RKO (cell line): ENCODE measurements at regions not wholly inside any gene's neighbourhood (a gene's known extent, or its start where the extent isn't known, plus 50 kb on each side); places are given as distances from the start of the nearest gene placed in this dataset.

Experiments
- DNase-seq: peaks from one replicate; pipeline ENCODE4 v3.0.0-alpha.2; 2016; ENCODE audit warnings: low spot score

DNA sequence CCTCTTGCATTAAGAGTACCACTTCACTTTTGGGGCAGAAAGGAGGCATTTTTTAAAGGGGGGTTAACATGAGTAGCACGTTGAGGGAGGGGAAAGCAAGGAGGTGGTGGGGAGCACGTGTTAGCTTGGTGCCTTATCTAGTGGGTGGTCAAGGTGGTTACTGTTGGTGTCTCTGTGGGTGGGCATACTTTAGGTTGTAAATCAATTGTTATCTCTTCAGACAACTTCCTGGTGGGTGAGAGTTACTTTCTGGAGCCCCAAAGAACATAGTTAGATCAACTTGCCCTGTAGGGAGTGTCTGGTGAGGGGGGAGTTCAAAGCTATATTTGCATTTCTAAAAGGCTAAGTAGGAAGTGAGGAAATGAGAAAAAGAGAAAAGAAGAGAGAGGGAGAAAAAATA, 297.7 kb upstream of the CLNK start:
- DNase-seq = no peak

DNA sequence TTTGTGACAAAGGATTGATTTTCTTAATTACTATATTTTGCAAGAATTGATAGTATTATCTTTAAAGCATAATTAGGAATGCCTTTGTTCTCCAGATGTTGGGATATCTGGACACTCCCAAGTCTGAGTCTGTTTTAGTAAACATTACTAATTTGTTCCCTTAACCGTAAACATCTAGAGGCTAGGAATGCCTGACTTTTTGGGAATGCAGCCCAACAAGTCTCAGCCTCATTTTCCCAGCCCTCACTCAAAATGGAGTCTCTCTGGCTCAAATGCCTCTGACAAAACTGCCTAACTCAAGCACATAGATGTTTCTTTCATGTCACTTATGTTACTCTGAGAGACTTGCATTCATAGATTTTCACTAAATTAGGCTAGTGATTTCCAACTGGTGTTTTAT, 297.0 kb upstream of the CLNK start:
- DNase-seq = no peak

DNA sequence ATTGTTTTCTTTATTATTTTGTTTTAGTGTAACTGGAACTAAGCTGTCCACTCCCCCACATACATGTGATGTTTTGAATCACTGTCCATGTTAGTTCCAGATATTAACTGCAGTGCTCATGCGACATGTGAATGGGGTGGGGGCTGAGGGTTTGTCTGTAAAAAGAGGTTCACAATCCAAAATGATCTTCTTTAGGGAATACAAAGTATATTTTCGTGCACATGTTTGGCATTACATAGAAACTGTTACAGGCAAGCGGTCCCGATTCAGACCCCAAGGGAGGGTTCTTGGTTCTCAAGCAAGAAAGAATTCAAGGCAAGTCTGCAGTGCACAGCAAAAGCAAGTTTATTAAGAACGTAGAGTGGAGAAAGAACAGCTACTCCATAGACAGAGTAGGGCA, 296.5 kb upstream of the CLNK start:
- DNase-seq = no peak

DNA sequence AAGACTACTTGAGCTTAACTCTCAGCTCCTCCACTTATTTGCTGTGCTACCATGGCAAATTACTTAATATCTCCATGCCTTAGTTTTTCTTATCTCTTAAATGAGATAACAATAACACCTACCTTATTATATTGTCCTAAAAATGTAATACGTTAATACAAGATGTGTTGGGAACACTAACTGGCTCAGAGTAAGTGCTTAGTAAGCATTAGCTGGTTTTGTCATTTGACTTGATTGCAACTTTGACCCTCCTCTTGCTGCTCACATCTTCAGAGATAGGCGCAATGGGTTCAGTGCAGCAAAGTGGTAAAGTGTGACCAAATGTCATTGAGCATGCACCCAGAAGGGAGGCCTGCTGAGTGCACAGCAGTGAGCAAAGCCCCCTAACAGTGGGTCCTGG, 294.5 kb upstream of the CLNK start:
- no peak for DNase-seq

DNA sequence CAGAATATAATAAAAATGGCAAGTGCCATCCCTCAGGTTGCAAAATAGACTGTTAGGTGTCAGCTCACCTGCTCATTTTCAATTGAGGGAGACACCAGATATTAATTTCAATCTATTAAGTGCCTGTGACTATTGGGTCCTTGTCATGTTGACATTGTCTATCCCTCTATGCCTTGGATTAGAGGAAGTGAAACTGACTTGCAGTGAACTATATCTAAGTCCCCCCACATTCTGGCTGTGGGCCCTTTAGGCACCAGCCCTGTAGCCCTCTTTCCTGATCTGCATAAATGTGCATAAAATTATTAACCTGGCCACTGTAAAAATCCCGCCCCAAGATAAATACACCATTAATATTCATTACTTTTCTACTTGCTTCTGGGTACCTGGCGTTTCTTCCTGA, 293.0 kb upstream of the CLNK start:
- DNase-seq = no peak

DNA sequence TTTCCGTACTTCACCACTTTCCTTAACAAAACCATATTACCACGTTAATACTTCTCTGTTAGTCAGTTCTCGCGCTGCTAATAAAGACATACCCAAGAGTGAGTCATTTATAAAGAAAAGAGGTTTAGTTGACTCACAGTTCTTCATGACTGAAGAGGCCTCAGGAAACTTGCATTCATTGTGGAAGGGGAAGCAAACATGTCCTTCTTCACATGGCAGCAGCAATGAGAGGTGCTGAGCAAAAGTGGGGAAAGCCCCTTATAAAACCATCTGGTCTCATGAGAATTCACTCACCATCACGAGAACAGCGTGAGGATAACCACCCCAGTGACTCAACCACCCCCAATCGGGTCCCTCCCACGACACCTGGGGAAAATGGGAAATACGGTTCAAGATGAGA, 289.8 kb upstream of the CLNK start:
- DNase-seq = no peak

DNA sequence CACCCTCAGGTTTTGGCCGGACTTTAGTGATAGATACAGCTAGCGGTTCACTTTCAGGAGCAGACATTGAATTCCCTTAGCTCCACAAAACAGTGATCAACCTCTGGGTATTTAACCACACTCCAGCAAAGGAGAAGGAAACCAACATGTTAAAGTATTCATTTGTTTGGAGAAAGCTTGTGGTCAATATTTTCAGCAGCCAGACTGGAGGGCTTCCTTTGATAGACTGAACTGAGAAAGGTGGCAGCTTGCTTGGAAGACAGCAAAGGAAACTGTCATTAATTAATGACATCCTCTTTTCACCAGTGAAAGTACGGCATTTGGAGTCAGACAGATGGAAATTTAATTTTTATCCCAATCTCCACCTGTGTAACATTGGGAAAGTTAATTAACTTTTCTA, 289.1 kb upstream of the CLNK start:
- DNase-seq = no peak

DNA sequence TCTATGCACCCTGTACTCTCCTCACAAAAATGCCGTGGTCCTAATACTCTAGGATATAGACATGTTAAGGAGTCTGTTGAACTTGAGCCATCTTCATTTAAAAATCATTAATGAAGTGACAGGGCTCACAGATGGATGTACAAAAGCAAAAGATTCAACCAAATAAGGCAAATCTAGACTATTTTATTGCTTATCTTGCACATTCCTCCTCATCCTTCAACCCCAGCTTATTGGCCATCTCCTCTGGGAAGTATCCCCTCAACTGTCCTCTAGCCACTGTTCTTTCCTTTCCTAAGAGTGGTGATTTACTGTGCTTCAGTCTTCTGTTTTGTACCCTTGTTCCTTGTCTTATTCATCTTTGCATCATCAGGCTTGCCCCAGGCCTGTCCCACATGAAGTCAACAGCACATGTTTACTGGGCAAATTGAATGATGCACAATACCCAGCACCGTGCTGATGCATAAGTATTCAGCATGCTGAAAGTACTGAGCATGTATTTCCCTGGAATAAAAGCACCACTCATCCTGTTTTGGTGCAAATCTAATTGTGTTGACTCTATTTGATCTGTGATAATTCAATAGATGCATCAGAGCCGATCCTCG, 287.3 kb upstream of the CLNK start:
- DNase-seq = no peak

DNA sequence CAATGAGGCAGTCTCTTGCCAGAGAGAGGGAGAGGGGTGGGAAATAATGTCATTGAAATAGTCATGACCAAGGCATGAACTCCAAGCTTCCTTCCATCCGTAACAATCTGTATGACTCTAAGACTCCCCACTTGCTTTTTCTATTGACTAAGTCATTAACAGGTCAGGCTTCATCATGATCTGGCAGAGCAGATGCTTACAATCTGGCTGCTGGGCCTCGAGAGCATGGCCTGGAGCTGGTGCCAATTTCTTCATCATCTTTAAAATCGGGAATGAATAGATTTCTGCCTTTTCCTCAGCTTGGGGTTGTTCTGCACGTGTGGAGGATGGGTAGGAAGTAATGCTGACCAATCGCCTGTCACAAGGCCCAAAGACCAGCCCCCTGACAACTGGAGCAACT, 280.6 kb upstream of the CLNK start:
- no peak for DNase-seq

DNA sequence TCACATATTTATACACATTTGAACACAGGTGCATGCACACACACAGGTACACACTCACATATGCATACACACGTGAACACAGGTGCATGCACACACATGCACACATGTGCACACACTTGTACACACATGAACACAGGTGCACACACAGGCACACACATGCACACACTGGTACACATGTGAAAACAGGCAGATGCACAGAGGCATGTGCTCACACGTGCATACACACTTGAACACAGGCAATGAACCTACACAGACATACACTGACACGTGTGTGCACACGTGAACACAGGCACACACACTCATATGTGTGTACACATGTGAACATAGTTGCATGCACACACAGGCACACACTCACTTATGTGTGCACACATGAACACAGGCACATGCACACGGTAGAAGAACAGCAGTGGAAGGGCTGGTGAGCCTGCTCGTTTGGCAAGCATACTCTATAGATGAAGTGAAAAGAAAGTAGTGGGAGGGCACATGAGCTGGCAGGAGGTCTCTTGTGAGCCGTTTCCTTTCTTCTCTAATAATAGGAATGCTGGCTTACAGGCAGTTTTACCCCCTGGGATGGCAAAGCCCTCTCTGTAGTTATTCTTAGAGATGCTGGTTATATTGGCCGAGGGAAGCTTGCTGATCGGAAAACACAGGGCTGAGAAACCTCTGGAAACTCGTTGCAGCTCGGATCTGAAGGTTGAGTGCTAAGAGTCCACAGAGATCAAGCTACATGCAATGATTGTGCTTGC, 279.6 kb upstream of the CLNK start:
- no peak for DNase-seq

DNA sequence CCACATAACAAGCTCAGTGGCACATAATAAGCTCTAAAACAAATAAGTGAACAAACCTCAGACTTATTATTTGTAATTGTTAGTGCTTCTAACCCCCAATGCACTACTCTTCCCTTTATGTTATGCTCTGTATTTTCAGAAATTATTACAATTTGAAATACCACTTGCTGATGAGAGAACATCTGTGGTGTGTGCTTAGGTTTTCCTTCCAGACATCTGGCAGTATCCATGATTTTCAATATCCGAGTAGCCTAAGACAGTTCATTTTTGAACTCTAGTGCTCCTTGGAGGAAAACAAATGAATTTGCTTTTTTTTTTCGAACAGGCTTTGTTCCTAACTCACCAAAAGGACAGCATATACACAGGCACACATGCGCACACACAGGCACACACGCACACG, 278.7 kb upstream of the CLNK start:
- DNase-seq = no peak

DNA sequence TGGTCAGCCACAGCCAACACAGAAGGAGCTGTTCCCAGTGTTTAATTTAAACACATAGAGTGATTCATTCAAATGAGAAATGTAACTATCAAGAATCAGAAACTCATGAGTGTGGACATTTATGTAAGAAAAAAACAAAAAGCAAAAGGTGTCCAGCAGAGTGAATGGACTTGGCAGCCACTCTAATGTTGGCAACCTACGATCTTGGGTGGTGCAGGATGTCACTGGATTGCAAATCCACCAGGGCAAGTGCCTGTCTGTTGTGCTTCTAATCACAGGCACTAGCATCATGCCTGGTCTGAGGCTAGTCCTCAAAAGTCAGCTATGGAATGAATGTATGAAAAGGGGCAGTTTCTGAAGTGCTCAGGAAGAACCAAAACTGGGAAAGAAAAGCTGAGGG, 277.7 kb upstream of the CLNK start:
- DNase-seq = no peak

DNA sequence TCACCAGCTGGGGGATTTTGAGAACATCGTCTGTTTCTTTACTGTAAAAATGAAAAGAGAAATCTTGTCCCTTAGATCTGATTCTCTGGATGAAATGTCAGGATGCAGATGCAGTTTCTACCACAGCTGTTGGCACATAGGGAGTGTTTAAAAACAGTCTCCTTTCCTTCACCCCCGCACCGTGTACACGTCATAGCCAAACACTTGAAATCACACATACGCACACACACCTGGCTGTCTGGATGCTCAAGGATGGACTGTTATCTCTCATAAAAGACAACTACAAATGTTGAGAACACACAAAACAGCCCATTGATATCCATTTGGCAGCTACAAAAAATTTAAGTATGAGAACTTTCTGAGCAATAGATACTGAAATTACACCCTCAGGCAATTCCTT, 275.8 kb upstream of the CLNK start:
- no peak for DNase-seq

DNA sequence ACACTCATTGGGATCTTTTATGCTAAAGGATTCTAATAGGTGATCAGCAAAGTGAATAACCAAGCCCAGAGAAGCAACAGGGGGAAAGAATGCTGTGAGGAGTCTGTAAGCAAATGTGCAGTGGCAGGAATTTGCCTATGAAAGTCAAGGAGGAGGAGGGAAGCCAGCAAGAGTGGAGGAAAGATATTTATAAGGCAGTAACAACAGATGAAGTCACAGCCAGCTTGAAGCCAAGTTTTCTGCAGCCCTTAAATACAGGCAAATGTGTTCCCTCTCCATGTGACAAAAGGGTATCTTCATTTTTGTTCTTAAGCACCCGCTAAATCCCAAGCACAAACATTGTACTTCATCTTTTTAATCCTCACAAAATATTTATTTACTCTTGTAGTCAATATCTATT, 275.0 kb upstream of the CLNK start:
- no peak for DNase-seq

DNA sequence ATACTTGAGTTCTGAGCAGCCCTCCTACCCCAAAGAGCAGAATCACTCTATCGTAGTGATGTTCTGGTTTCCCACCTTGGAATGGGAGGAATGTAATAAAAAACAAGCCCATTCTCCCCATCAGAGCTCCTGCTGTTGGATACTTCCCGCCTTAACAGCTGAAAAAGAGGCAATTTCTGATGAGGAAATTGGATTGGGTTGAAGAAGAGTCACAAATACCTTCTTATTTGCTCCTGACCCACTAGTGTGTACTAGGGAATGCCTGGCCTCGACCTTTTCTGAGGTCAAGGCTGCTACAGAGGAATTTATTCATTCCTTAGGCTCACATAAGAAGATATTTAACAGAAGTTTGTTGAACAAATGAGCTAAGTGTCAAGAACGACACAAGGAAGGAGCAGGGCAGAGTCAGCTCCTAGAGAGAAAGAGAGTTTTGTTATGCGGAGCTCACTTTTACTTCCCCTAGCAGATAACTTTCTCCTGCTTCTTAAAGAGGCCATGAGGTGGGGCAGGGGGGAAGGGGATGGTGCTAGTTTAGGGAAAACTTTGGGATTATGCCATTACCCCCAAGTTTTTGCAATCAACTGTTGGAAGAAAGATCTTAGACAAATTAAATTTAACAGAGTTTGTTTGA, 273.8 kb upstream of the CLNK start:
- no peak for DNase-seq

DNA sequence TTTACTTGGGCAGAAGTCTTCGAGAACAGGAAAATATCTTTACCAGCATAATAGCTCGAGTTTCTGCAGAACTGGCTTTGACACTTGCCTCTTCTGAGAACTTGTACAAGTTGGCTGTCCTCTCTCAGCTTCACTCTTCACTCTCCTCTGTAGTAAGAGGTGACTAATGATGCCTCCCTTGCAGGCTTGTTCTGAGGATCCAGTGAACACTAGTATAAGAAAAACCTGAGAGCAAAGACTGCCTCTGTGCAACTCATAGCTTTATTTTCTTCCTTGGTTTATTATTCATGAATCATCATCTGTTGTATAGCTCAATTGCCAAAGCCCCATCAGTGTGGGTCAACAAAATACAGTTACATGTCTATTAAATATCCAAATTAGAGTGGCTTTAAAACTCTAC, 266.7 kb upstream of the CLNK start:
- no peak for DNase-seq

DNA sequence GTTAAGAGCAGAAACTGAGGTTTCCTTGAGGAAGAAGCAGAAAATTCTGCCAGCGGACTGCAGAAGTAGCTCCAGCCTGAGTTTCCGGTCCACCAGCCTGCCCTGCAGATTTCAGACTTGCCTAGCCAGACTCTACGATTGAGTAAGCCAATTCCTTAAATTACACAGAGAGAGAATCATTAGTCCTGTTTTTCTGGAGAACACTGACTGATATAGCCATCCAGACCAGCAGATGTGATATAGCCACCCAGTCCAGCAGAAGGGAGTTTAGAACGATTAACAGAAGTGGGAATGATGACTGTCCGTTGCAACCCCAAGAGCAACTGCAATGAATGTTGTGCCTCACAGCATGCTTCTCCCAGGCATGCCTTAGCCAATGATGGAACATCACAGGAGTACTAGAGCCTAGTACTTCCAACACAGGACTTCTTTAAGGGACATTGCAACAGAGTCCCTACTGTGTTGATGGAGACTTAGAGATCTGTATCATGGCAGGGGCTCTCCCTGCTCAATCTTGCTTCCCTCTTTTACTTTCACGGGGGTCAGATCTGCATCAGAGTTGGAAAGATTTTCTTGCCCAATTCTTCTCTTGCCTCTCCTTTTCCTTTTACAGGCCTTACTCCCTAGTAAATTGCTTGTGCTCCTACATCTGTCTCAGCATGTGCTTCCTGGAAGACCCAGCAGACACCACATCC, 264.6 kb upstream of the CLNK start:
- DNase-seq = no peak

DNA sequence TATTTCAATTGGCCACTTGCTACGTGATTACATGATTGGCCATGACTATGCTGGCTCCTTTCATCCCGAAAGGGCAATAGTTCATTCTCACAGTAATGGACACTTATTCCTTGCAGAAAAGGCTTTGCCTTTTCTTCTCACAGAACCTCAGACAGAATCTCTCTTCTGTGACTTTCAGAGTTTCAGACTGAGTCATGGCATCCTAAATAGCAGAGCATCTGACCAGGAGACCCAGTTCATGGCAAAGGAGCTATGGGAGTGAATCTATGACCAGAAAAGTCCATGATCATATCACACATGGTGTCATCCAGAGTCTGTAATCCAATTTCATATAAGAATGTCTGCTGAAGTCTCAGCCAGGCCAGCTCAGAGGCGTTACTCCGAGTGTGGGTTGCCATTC, 263.3 kb upstream of the CLNK start:
- no peak for DNase-seq

DNA sequence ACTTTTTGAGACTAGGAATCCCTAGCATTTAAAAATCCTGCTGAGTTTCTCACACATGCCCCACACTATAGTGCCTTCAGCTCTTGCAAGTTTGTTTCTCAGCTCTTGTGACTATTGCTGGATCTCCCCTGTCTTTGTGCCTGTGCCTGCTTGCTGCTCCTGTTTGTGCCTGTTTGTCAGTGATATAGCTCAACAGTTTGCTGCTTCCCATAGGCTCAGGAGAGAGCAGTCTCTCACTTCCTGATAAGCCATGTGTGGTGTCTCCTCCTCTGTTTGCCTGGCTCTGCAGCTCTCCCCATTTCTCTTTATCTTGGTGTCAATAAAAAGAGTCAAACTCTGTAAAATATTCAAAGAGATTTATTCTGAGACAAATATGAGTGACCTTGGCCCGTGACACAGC, 259.8 kb upstream of the CLNK start:
- DNase-seq = no peak

DNA sequence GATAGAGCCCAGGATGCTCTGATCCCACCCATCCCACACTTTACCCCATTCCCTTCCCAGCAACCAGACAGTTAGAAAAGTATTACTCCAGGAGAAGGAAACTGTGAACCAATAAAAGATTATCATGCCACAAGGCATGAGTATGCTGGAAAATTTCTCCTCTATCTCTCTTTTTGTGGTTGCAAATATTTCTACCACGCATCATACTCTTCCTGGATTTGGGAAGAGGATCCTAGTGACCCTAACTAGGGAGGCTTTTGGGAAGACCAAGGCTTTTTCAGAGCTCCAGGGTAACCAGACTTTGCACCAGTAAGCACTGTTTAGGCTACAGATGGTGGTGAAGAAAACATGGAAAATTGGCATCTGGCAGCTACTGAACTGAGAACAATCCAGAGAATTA, 257.6 kb upstream of the CLNK start:
- no peak for DNase-seq

DNA sequence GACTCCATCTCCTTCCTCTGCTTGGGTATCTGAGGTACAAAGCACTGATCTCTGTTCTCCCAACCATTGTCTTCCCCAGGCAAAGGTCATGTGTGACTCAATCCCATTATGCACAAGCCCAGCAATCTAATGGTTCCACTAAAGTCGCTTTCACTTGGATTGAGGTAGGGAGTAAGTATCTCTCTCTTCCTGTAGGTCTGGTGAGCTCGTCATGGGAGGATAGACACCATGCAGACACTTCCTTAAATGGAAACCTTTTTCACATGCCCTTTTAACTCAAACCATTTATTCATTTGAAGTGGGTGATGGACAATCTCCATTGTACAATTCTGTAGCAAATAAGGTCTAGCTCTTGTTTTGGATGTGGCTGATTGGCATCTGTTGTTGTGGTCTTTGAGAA, 245.2 kb upstream of the CLNK start:
- DNase-seq = no peak

DNA sequence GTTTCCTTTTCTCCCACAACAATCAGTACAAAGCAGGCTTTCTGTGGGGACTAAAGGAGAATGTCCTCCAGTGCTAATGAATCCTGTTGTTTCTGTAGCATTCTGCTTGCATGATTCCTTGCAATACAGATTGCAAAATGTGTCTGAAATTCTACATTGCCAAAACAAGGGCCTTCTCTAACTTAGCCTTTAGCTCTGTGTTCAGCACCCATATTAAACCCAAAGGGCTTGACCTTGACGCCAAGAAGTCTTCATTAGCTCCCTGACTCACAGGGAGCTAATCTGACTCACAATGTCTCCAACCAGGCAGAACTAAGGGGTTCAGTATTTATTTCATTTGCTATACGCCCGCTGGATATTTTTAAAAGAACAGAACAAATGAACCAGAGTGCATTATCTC, 241.4 kb upstream of the CLNK start:
- no peak for DNase-seq

DNA sequence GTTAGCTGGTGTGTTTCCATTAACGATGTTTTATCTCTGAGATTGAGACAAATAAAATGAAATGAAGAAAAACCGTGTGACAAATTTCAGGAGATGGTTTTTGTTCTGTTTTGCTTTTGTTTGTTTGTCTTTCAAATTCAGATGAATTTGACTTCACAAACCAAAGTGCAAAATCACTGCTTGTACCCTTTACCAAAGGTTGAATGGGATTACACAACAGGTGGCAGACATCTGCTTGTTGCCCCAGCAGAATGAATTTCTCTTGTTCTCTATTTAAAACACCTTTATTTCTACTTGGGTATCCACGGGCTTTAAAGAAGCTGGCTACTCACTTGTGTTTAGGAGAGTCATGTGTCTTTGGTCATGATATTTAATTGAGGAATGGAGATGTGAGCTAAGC, 239.7 kb upstream of the CLNK start:
- no peak for DNase-seq
